ENCODE measurements at regions not wholly inside any gene's neighbourhood (a gene's known extent, or its start where the extent isn't known, plus 50 kb on each side); places are given as distances from the start of the nearest gene placed in this dataset.
"Not testable (repeated sequence)": the region's sequence is repeated elsewhere in the genome, so short reads cannot be mapped to it uniquely, and the experiment has no call there.

- DNase-seq (ENCODE audit: low read depth in 4 of 4, low spot score in 3 of 4): no peak
Measured at GRCh38 chr11:121909596-121909995, 206.4 kb downstream of the BLID start.

- no peak for DNase-seq (ENCODE audit: low read depth in 4 of 4, low spot score in 3 of 4)
Measured at GRCh38 chr11:121907379-121907778, 208.6 kb downstream of the BLID start.

GRCh38 chr11:121904148-121904547 lies 211.9 kb downstream of the BLID start:
- DNase-seq (ENCODE audit: low read depth in 4 of 4, low spot score in 3 of 4): no peak

GRCh38 chr11:121901886-121902285 lies 214.1 kb downstream of the BLID start:
- no peak for DNase-seq (ENCODE audit: low read depth in 4 of 4, low spot score in 3 of 4)

- not testable (repeated sequence) for DNase-seq (ENCODE audit: low read depth in 4 of 4, low spot score in 3 of 4)
Measured at GRCh38 chr11:121901417-121901816, 214.6 kb downstream of the BLID start.

GRCh38 chr11:121899520-121899919 lies 216.5 kb downstream of the BLID start:
- no peak for DNase-seq (ENCODE audit: low read depth in 4 of 4, low spot score in 3 of 4)

GRCh38 chr11:121898903-121899302 lies 217.1 kb downstream of the BLID start:
- no peak for DNase-seq (ENCODE audit: low read depth in 4 of 4, low spot score in 3 of 4)

- no peak for DNase-seq (ENCODE audit: low read depth in 4 of 4, low spot score in 3 of 4)
Measured at GRCh38 chr11:121895919-121896318, 220.1 kb downstream of the BLID start.

GRCh38 chr11:121894581-121894980 lies 221.4 kb downstream of the BLID start:
- no peak for DNase-seq (ENCODE audit: low read depth in 4 of 4, low spot score in 3 of 4)

- DNase-seq (ENCODE audit: low read depth in 4 of 4, low spot score in 3 of 4): no peak
Measured at GRCh38 chr11:121892863-121893262, 223.2 kb downstream of the BLID start.

- no peak for DNase-seq (ENCODE audit: low read depth in 4 of 4, low spot score in 3 of 4)
Measured at GRCh38 chr11:121892131-121892681, 223.8 kb downstream of the BLID start.

GRCh38 chr11:121890946-121891515 lies 225.0 kb downstream of the BLID start:
- no peak for DNase-seq (ENCODE audit: low read depth in 4 of 4, low spot score in 3 of 4)

GRCh38 chr11:121890377-121890776 lies 225.6 kb downstream of the BLID start:
- DNase-seq (ENCODE audit: low read depth in 4 of 4, low spot score in 3 of 4): no peak

GRCh38 chr11:121889931-121890330 lies 226.1 kb downstream of the BLID start:
- no peak for DNase-seq (ENCODE audit: low read depth in 4 of 4, low spot score in 3 of 4)

GRCh38 chr11:121889186-121889585 lies 226.8 kb downstream of the BLID start:
- DNase-seq (ENCODE audit: low read depth in 4 of 4, low spot score in 3 of 4): no peak

GRCh38 chr11:121887976-121888557 lies 227.9 kb downstream of the BLID start:
- no peak for DNase-seq (ENCODE audit: low read depth in 4 of 4, low spot score in 3 of 4)

GRCh38 chr11:121887569-121887968 lies 228.4 kb downstream of the BLID start:
- no peak for DNase-seq (ENCODE audit: low read depth in 4 of 4, low spot score in 3 of 4)

- DNase-seq (ENCODE audit: low read depth in 4 of 4, low spot score in 3 of 4): no peak
Measured at GRCh38 chr11:121886996-121887395, 229.0 kb downstream of the BLID start.

- no peak for DNase-seq (ENCODE audit: low read depth in 4 of 4, low spot score in 3 of 4)
Measured at GRCh38 chr11:121886005-121886734, 229.8 kb downstream of the BLID start.

- no peak for DNase-seq (ENCODE audit: low read depth in 4 of 4, low spot score in 3 of 4)
Measured at GRCh38 chr11:121884626-121885025, 231.4 kb downstream of the BLID start.

- no peak for DNase-seq (ENCODE audit: low read depth in 4 of 4, low spot score in 3 of 4)
Measured at GRCh38 chr11:121881806-121882205, 234.2 kb downstream of the BLID start.

- DNase-seq (ENCODE audit: low read depth in 4 of 4, low spot score in 3 of 4): no peak
Measured at GRCh38 chr11:121877152-121877551, 238.9 kb downstream of the BLID start.

All from left renal pelvis (tissue), 4 donors.